ENCODE measurements at regions not wholly inside any gene's neighbourhood (a gene's known extent, or its start where the extent isn't known, plus 50 kb on each side); places are given as distances from the start of the nearest gene placed in this dataset.

DNA sequence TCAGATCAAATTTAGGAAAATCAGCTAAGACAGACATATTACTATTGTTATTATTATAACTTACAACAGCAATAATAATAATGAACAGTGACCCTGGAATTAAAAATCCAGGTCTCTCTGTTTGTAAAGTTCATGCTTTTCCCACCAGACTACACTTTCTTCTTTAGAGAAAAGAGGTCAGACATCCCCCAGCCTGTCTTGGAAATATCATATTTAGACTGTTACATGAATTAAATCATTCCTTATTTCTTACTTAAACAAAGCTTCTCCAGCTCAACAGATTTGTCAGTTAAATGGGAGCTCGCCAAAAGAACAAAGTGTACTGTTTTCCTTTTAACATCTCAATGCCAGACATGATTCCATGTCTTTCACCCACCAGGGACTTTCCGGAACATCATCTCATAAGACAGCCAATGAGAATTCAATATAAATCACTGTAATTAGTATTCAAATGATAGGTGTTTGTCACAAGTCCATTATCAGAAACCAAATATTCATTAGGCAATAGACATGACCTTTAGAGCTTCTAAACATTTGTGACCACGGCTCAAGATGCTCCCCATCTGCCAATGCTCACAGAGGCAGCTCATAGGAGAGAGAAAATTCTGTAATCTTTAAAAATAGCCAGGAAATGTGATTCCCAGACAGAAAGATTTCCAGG is 351.9 kb downstream of the ENC1 start:
- H3K27me3 ChIP-seq (ENCODE audit: control insufficient read depth, insufficient read depth, low read length) = no peaks in the 10 kb centered on the region
- no peaks in the 10 kb centered on the region for H3K36me3 ChIP-seq (ENCODE audit: control insufficient read depth, insufficient read depth, low read length)
- no peak for DNase-seq (ENCODE audit: low read depth)
- TF ChIP-seq, protein P1, sequence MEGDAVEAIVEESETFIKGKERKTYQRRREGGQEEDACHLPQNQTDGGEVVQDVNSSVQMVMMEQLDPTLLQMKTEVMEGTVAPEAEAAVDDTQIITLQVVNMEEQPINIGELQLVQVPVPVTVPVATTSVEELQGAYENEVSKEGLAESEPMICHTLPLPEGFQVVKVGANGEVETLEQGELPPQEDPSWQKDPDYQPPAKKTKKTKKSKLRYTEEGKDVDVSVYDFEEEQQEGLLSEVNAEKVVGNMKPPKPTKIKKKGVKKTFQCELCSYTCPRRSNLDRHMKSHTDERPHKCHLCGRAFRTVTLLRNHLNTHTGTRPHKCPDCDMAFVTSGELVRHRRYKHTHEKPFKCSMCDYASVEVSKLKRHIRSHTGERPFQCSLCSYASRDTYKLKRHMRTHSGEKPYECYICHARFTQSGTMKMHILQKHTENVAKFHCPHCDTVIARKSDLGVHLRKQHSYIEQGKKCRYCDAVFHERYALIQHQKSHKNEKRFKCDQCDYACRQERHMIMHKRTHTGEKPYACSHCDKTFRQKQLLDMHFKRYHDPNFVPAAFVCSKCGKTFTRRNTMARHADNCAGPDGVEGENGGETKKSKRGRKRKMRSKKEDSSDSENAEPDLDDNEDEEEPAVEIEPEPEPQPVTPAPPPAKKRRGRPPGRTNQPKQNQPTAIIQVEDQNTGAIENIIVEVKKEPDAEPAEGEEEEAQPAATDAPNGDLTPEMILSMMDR (IDR thresholded peaks at IDR 0.05; ENCODE audit: insufficient read depth, low read length, poor library complexity, severe bottlenecking) = no peak
- H3K4me3 ChIP-seq (ENCODE audit: low read depth, low read length) = no peak overlapping the region

DNA sequence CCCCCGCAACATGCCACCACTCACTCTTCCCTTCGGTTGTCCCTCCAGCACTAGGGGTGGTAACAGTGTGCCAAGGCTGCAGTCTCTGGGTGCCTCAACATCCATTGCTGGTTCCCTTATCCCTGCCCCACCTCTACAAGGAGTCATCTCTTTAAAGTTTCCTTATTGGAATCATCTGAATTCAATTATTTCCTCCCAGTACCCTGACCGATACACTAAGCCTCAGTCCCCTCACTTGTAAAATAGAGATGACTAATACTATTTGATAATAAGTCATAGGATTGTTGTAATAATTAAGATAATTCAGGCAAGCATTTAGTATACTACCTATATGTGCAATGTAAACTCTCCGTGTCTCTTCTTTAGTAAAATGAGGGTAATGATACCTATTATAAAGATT is 352.5 kb downstream of the ENC1 start:
- no peaks in the 10 kb centered on the region for H3K27me3 ChIP-seq (ENCODE audit: control insufficient read depth, insufficient read depth, low read length)
- TF ChIP-seq, protein P1 (IDR thresholded peaks at IDR 0.05; ENCODE audit: insufficient read depth, low read length, poor library complexity, severe bottlenecking) = no peak
- no peak overlapping the region for H3K4me3 ChIP-seq (ENCODE audit: low read depth, low read length)
- H3K36me3 ChIP-seq (ENCODE audit: control insufficient read depth, insufficient read depth, low read length) = no peaks in the 10 kb centered on the region
- no peak for DNase-seq (ENCODE audit: low read depth)

DNA sequence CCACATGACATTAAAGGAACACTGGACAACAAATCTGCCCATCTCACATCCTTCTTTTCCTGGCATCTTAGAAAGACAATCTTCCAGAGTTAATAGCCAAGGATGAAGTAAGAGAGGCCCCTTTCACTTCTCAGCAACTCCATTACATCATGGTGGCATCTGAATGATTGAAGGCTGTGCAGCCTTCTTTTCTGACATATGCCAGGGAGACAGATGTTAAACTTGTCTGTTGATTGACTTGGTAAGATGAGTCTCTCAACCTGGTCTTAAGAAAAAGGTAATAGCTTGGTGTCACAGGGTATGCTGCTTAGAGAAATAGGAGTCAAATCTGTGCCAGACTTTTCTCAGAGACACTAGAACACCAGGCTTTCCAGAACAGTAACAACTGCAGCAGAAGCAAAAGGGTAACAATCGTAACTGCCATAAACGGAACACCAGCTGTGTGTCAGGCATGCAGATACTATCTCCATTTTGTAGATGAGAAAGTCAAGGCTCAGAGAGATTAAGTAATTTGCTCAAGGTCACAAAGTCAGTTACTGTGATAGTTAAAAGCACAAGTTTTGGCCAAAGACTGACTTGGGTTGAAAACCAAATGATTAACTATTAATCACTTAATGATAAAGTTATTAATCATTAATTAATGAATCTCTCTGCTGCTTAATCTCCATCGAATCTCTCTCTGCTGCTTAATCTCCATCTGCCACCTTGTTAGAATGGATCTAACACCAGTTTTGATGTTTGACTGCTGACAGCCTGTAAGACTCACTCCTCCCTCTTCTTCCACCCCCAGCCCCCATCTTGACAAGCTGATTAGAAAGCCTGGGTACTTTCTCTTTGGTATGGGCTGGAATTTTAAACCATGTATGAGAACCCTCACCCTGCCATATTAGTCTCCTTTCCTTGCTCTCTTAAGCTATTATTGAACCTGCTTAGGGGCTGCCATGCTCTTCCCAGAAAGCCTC is 353.5 kb downstream of the ENC1 start:
- no peak for DNase-seq (ENCODE audit: low read depth)
- no peak overlapping the region for H3K4me3 ChIP-seq (ENCODE audit: low read depth, low read length)
- TF ChIP-seq, protein P1 (IDR thresholded peaks at IDR 0.05; ENCODE audit: insufficient read depth, low read length, poor library complexity, severe bottlenecking) = no peak
- H3K27me3 ChIP-seq (ENCODE audit: control insufficient read depth, insufficient read depth, low read length) = no peaks in the 10 kb centered on the region
- no peaks in the 10 kb centered on the region for H3K36me3 ChIP-seq (ENCODE audit: control insufficient read depth, insufficient read depth, low read length)

DNA sequence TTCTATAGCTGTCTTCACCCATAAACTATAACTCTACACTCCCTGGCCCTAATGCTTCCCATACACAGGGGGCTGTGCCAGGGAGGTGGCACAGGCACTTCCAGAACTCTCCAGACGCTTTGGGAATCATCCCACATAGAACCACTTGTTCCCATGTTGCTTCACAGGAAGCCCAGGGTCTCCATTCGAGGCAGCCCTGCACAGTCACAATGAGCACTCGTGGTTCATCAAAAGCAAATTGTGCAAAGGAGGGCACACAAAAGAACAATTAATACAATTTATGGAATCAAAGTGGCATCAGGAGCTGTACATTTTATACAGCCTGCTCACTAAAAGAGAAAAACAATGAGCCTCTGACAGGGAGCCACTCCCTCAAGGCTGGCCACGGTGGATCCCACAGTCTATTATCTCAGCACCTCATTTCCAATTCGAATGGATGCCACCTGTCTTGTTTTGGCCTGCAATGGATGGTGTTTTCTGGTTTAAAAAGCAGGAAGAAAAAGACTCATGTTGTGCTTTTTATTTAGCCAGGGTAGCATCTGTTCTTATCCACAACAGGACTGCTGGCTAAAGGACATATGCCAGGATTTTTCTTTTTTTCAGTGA is 354.8 kb downstream of the ENC1 start:
- TF ChIP-seq, protein P1 (IDR thresholded peaks at IDR 0.05; ENCODE audit: insufficient read depth, low read length, poor library complexity, severe bottlenecking) = no peak
- Histone ChIP-seq H3K36me3 (ENCODE audit: control insufficient read depth, insufficient read depth, low read length) (no peaks in the 10 kb centered on the region), H3K4me3 (ENCODE audit: low read depth, low read length) (no peak overlapping the region), H3K27me3 (ENCODE audit: control insufficient read depth, insufficient read depth, low read length) (no peaks in the 10 kb centered on the region)
- no peak for DNase-seq (ENCODE audit: low read depth)

DNA sequence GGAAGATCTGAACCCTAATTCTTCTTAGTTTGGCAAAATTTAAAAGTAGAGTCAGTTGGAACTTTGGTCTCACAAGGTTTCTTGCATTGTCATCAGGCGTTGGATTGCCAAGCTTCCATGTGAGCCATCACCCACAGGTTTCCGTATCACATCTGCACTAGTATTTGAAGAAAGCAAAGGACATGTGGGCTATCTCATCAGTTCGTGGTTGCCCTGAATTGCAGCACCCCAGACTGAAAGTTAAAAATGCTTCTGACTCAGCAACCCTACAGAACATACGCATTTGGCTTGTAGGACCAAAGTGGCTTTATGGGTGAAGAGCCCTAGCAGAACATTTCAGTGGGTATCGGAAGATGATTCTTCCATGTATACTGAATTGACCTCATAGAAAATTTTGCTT is 358.0 kb downstream of the ENC1 start:
- no peaks in the 10 kb centered on the region for H3K27me3 ChIP-seq (ENCODE audit: control insufficient read depth, insufficient read depth, low read length)
- no peak for DNase-seq (ENCODE audit: low read depth)
- TF ChIP-seq, protein P1 (IDR thresholded peaks at IDR 0.05; ENCODE audit: insufficient read depth, low read length, poor library complexity, severe bottlenecking) = no peak

More for the DNA sequence above, 358.0 kb downstream of the ENC1 start:
- H3K4me3 ChIP-seq (ENCODE audit: low read depth, low read length) = no peak overlapping the region
- no peaks in the 10 kb centered on the region for H3K36me3 ChIP-seq (ENCODE audit: control insufficient read depth, insufficient read depth, low read length)
